ENCODE measurements at regions not wholly inside any gene's neighbourhood (a gene's known extent, or its start where the extent isn't known, plus 50 kb on each side); places are given as distances from the start of the nearest gene placed in this dataset.
"Not testable (repeated sequence)": the region's sequence is repeated elsewhere in the genome, so short reads cannot be mapped to it uniquely, and the experiment has no call there.

- DNase-seq: not testable (repeated sequence)
Measured at GRCh38 chr5:34329611-34330108, 286.6 kb upstream of the C1QTNF3 start.

- not testable (repeated sequence) for DNase-seq
Measured at GRCh38 chr5:34331928-34332454, 289.0 kb upstream of the C1QTNF3 start.

GRCh38 chr5:34339408-34340001 is 296.5 kb upstream of the C1QTNF3 start:
- not testable (repeated sequence) for DNase-seq

GRCh38 chr5:34354440-34354839 is 301.7 kb upstream of the RAI14 start:
- DNase-seq: not testable (repeated sequence)

GRCh38 chr5:34371417-34371816 is 284.7 kb upstream of the RAI14 start:
- DNase-seq: not testable (repeated sequence)

GRCh38 chr5:34371817-34372216 is 284.3 kb upstream of the RAI14 start:
- not testable (repeated sequence) for DNase-seq

GRCh38 chr5:34372739-34373138 is 283.4 kb upstream of the RAI14 start:
- not testable (repeated sequence) for DNase-seq

- DNase-seq: not testable (repeated sequence)
Measured at GRCh38 chr5:34377651-34378050, 278.5 kb upstream of the RAI14 start.

- not testable (repeated sequence) for DNase-seq
Measured at GRCh38 chr5:34378498-34378897, 277.6 kb upstream of the RAI14 start.

- not testable (repeated sequence) for DNase-seq
Measured at GRCh38 chr5:34388754-34389153, 267.4 kb upstream of the RAI14 start.

GRCh38 chr5:34409373-34409772 is 246.8 kb upstream of the RAI14 start:
- no peak for DNase-seq

GRCh38 chr5:34410411-34411139 is 245.6 kb upstream of the RAI14 start:
- no peak for DNase-seq

- no peak for DNase-seq
Measured at GRCh38 chr5:34411470-34412346, 244.4 kb upstream of the RAI14 start.

GRCh38 chr5:34412736-34413135 is 243.4 kb upstream of the RAI14 start:
- no peak for DNase-seq

GRCh38 chr5:34415559-34416198 is 240.4 kb upstream of the RAI14 start:
- DNase-seq: peak; percentile 9

- DNase-seq: no peak
Measured at GRCh38 chr5:34416501-34417008, 239.6 kb upstream of the RAI14 start.

- DNase-seq: not testable (repeated sequence)
Measured at GRCh38 chr5:34420191-34420590, 235.9 kb upstream of the RAI14 start.

- no peak for DNase-seq
Measured at GRCh38 chr5:34436761-34437501, 219.2 kb upstream of the RAI14 start.

GRCh38 chr5:34439601-34440000 is 216.5 kb upstream of the RAI14 start:
- no peak for DNase-seq

- DNase-seq: not testable (repeated sequence)
Measured at GRCh38 chr5:34441767-34442166, 214.4 kb upstream of the RAI14 start.

GRCh38 chr5:34447424-34447823 is 208.7 kb upstream of the RAI14 start:
- no peak for DNase-seq

GRCh38 chr5:34449639-34450038 is 206.5 kb upstream of the RAI14 start:
- no peak for DNase-seq

All from activated CD4-positive, alpha-beta T cell treated with anti-CD3 and anti-CD28 coated beads, Interleukin-10, Interleukin-2, amounts not matched to agents 100 ng/mL and 50 ng/mL, durations not matched to agents 16 hours and 8 hours (primary cell).